HUDEP-2 (cell line): ENCODE measurements at regions not wholly inside any gene's neighbourhood (a gene's known extent, or its start where the extent isn't known, plus 50 kb on each side); places are given as distances from the start of the nearest gene placed in this dataset.

Source experiments
- DNase-seq, 76 experiments: peaks; one replicate each; lab custom pipeline; 2025; ENCODE audit not compliant: unreplicated experiment in 76 of 76; lab: John Stamatoyannopoulos, UW

DNA sequence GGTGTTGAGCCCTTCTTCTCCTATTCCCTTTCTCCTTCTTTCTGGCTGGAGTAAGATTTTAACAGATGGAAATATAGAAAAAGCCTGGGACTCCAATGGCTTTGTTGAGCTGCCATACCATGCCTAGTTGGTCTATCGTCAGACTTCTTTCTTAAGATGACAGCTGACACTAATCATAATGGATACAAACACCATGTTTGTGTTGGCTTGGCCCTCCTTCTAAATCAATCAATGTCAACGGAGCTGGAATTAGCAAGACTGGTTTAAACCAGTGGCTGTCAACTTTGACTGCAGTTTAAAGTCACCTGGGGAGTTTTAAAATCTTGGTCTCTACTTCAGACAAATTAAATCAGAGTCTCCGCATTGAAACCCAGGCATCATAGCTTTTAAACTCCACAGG is 264.5 kb upstream of the PRR16 start:
- no peak for DNase-seq

DNA sequence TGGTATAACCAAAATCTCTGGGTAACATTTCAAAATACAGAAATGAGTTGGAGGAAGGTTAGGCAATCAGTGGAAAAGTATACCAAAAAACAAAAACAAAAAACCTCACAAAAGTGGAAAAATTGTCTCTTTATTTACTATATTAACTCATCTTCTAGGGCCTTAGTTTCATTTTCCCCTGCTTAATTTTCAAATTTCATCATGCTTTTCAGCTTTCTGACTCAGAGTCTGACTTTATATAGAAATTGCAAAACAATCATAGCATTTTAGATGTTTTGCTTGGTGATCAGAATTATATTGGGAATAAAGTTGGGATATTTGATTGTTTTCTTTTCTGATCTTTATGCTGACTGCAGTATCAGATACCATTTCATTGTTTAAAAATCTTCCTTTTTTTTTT is 257.0 kb upstream of the PRR16 start:
- no peak for DNase-seq

DNA sequence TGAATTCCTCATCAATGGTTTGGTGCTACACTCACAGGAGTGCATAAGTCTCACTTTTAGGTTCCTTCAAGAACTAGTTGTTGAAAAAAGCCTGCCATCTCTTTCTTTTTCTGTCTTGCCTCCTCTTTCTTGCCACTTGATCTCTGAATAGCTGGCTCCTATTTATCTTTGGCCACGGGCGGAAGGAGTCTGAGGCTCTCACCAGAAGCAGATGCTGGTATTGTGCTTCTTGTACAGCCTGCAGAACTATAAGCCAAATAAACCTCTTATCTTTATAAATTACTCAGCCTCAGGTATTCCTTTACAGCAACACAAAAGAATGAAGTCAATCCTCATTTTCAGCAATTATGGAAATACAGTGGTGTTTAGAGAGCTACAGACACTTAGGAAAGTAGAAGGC is 247.1 kb upstream of the PRR16 start:
- no peak for DNase-seq

DNA sequence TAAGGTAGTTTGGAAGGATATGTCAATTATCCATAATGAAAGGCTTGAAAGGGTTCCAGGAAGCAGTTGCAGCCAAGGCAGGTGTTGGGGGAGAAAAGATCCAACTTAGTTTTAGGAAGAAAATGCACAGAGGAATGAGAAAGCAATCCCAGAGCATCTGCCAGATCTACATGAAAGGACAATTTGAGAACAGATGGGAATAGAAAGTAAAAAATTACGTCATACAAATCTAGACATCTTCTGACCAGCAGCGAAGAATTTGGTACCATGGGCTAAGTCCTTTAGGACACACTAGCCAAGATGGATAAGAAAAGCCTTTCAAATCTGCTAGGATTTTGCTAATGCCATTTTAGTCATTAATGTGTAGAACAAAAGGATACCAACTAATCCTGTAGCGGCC is 244.1 kb upstream of the PRR16 start:
- DNase-seq: no peak

DNA sequence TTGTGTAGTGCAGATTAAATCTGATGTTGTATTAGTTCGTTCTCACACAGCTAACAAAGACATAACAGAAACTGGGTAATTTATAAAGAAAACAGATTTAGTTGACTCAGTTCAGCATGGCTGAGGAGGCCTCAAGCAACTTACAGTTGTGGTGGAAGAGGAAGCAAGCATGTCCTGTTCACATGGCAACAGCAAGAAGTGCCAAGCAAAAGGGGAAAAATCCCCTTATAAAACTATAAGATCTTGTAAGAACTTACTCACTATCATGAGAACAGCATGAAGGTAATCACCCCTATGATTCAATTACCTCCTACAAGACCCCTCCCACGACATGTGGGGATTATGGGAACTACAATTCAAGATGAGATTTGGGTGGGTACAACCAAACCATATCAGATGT is 238.6 kb upstream of the PRR16 start:
- no peak for DNase-seq

DNA sequence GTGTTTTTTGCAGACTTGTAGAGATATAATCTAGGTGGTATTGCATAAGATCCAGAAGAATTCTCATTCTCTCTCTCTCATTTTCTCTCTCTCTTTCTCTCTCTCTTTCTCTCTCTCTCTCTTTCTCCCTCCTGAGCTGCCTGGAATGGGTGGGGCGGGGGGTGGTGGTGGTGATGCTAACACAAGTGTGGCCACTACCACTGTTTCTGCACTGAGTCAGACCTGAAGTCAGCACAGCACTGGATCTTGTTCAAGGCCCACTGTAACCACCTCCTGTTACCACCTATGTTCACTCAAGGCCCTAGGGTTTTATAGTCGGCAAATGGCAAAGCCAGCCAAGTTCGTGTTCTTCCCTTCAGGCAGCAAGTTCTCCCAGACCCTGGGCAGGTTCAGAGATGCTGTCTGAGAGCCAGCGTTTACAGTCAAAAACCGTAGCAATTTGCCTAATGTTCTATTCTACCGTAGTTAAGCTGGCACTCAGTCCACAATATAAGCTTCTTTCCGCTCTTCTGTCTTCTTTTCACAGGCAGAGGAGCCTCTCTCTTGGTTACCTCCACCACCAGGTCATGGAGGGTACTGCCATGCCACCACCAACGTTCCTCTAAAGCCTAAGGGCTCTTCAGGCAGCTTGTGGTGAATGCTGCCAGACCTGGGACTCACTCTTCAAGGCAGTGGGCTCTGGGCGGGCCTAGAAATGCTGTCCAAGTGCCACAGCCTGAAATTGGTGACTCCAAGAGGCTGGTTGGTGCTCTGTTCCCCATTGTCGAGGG is 235.7 kb upstream of the PRR16 start:
- no peak for DNase-seq

DNA sequence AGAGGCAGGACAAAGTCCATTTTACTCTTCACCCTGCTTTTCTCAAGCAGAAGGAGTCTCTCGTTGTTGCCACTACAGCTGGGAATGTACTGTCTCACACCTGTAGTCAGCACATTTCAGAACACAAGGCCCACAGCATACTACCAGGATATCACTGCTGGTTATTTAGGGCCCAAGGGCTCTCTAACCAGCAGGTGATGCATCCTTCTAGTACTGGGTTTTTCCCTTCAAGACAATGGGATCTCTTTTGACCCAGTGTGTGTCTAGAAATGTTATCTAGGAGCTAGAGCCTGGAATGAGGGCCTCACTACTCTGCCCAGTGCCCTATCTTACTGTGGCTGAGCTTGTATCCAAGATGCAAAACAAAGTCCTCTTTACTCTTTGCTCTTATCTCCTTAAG is 235.1 kb upstream of the PRR16 start:
- DNase-seq: no peak

DNA sequence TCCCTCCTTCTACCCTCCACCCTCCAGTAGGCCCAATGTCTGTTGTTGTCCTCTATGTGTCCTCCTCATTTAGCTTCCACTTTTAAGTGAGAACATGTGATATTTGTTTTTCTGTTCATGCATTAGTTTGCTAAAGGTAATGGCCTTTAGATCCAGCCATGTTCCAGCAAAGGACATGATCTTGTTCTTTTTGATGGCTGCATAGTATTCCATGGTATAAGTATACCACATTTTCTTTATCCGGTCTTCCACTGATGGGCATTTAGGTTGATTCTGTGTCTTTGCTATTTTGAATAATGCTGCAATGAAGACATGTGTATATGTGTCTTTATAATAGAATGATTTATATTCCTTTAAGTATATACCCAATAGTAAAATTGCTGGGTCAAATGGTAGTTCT is 232.5 kb upstream of the PRR16 start:
- no peak for DNase-seq

DNA sequence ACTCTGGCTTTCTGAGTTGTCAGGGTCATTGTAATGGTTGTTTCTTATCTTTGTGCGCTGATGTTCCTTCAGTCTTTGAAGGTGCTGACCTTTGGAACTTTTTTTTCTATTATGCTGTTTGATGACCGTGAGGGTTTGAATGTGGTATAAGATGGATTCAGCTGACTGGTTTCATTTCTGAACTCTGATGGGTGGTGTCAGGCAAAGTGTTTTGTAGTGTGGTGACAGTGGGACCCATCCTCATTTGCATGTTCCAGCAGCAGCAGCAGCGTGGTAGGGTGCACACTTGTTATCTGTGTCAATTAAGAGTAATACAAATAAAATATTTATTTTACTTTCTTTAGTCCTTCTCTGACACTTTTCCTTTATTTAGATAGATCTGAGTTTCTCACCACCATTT is 227.7 kb upstream of the PRR16 start:
- no peak for DNase-seq

DNA sequence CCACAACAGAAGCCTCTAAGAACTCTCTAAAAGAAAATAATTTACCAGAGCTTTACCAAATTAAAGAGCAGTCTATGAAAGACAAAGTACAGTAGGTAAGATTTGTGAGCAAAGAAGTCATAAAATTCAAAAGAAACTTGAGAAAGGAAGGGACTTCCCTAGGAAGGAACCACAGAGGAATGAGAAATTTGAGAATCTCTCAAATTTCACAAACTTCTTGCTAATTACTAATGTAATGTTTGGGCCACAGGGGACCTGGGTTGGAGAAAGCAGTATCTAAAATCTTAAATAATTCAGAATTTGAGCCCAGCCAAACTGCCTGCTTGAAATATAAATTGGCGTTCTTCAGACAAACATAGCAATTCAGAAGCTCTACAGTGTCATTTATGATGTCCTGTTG is 225.0 kb upstream of the PRR16 start:
- DNase-seq: no peak

DNA sequence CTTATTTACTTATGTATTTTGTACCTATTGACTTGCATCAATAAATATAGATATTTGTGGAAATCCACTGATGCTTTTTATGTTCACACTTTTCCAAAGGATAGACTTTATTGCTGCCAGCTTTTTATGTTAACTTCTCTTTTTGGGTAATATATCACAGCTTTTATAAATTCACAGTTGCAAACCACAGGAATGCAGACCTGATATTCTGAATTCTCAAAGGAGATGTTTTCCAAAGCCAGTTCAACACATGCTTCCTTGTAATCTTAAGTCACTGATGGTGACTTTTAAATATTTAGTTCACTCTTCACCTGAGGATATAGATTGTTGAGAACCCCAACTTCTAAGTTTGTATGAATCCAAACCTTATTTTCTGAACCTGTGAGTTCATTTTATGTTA is 223.4 kb upstream of the PRR16 start:
- no peak for DNase-seq

DNA sequence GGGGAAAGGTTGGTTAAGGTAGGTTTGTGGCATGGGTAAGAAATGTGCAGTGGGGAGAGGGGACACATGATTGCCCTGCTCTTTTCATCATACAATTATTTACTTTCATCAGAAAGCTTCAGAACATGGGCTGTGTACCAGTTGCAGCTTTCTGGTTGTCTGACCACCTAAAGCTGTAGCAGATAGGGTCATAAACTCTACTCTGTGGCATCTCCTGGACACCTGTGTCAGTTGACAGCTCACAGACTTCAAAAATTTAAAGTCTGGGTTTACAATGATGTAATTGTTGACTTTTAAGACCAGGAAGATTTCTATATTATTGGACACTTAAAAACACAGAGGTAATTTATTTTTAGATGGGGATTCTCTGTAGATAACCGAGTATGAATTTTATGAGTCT is 222.7 kb upstream of the PRR16 start:
- no peak for DNase-seq

DNA sequence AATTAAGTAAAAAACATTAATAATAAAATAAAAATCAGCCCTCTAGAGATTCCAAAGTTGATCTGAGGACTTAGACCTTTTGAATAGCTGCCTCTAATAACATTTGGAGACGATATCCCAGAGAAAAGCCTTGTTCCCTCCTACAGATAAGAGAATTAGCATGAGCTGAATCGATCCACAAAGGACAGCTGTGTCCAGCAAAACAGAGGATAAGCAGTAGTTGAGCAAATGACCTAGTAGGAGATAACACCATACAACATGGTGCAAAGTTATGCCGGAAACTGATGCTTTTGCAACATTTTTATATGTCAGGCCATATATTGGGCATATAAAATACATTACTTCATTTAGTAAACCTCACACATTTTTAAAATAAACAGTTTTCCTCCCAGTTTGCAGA is 212.2 kb upstream of the PRR16 start:
- DNase-seq: no peak

DNA sequence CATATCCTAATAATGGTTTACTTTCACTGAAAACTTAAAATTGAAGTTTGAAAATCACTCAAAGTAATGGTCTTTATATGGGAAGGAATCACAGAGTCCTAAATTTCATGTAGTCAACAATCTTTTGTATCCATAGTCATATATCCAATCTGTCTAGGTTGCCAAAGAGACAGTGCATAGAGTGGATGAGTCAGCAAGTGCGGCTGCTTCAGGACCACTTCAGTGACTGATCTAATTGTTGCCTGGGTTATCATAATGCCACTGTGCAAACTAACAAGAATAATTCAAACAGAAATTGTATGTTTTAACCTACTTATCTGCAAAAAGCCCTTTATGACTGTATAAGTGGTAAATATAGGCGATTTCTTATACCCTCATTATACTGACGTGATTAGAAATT is 211.3 kb upstream of the PRR16 start:
- DNase-seq: no peak

DNA sequence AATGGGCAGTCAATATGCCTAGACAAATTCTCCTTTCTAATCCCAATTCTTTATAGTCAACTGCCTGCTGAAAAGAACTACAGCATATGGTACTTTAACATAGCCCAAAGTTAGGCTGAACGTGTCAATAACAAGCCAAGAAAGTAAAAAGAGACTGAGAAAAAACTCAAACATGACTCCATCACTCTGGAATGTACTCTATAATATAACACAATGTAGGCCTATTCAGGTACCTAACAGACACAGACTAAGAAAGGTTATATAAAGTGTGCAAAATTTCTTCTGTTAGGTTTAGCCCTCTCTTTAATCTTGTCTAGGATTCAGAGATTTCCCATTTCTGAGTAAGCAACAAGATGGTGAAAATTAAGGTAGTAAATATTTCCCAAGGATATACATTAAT is 209.7 kb upstream of the PRR16 start:
- no peak for DNase-seq

DNA sequence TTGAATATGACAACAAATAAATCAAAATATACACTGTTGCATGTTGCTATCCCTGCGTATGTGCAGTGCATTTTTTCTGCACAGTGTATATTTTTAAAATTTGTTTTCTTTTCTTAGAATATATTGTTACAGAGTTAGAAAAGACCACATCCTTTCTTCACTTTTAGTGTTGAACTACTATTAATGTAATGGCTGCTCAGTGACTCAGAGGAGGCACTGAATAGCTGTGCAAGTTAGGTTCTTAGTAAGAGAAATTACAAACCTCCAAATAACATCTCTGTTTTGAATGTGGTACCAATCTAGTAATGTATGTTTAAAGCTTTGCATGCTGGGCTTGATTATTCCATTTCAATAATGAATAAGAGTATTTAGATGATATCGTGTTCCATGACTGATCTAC is 208.9 kb upstream of the PRR16 start:
- no peak for DNase-seq

DNA sequence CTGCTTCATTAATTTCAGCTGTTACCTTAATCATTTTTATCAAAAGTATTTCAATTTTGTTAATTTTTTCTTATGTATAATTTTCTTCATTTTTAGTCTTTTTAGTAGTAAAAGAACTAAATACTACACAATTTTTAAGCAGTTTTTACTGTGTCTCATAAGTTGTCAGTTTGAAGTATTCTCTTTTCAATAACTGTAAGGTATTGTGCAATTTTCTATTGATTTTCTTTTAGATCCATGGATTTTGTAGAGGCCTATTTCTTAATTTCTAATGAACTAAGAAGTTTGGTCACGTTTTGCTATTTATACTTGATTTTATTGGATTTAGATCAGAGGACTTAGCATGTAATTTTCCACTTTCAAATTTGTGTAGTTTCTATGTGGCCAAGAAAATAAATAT is 207.7 kb upstream of the PRR16 start:
- DNase-seq: no peak

DNA sequence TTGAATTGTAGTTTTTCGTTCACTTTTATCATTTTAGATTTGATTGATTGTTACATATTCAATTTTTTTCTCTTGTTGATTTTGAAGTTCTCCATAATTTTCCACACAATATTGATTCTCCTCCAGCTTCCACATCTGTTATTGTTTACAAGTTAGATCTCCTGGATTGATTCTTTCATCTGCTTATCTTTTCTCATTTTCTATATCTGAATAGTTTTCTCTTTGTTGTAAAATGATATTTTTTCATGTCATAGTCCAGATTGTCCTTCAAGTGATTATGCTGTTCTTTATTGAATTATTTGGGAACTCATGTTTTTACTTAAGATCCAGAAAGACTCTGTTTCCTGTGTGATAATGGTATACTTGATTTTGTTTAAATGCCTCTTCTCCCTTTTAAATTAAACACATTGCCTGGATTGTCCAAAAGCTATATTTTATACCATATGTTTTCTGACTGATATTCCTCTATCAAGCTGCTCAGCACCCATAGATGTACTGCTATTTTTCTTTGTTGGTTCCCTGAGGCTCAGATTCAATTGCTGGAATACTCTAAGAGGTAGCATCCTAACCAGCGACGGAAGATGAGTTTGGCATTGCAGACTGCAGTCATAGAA is 206.6 kb upstream of the PRR16 start:
- no peak for DNase-seq

DNA sequence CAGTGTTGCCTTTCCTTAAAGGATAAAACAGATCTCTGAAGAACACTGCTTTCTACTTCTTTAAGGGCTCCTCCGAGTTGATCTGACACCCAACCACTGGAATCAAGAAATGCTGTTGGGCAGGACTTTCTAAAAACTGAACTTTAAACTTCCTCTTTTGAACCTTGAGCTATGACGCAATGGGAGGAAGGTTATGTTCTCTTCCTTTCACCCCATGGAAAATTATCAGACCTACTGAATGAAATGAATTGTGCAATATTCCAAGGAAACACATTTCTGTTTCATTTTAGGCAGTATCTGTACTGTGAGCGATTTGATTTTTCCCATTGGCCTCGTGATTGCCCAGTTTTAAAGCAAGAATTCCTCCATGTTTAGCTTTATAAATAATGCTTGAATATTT is 206.0 kb upstream of the PRR16 start:
- DNase-seq: no peak

DNA sequence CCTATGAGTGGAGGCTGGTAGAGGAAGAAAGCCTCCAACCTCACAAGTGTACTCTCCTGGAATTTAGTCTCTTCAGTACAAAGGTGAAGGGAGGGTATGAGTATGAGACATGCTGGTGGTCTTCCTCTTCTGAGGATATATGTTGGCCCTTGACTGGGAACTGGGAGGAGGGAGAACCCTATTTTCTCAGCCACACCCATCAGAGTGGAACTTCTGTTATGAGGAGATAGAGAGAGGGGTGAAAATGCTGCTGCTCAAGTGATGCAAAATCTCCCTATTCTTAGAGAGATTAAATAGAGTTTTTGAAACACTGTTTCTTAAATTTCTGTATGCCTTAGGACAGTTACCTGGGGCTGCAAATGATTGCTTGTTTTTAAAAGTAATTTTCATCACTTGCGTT is 203.4 kb upstream of the PRR16 start:
- DNase-seq: no peak

DNA sequence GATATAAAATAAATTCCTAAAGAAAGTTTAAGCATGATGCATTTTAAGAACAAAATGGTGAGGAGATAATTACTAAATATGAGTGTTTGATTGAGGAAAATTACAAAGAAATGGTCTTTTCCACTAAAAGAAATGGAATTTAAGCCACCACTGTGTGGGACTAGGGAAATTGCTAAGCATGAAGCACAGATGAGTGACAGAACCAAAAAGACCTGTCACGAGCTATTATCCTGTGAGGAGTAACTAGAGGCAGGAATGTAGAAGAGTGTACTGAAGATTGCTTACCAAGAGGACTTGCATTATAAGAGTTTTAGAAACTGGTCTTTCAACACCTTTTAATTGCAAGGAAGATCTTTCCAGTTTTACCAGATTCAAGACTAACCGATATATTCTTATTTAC is 193.6 kb upstream of the PRR16 start:
- no peak for DNase-seq

DNA sequence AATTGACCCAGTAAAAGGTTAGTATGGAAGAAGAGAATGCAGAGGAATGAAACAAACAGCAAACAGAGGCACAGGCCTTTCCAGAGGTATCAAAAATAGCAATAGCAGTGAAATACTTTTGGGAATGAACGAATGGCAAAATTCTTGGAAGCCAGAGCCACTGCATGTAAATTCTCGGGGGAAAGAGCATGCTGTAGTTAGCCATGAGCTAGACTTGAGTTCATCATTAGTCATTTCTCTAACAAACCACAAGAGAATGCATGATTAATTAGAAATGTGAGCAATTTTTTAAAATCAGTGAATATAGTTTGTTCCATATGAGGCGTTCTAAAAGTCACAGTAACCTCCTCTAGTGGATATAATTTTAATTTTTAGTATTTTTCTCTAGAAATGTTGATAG is 170.3 kb upstream of the PRR16 start:
- DNase-seq: no peak

DNA sequence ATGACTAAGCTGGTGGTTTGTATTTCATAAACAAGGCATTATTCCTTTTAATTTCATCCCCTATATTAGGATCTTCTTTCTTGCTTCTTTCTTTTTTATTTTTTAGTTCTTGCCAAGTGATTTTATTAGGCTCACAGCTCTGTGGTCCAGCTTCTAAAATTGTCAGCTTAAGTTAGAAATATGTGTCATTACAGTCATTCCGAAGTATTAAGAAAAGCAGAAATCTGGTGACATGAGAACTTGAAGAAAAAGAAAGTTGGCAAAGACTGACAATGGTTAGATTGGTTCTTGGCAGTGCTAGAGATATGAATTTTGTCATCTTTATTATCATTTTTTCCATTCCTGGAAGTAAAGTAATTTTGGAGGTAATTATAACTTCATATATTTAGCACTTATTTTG is 166.5 kb upstream of the PRR16 start:
- no peak for DNase-seq
